ENCODE measurements at regions not wholly inside any gene's neighbourhood (a gene's known extent, or its start where the extent isn't known, plus 50 kb on each side); places are given as distances from the start of the nearest gene placed in this dataset.

DNA sequence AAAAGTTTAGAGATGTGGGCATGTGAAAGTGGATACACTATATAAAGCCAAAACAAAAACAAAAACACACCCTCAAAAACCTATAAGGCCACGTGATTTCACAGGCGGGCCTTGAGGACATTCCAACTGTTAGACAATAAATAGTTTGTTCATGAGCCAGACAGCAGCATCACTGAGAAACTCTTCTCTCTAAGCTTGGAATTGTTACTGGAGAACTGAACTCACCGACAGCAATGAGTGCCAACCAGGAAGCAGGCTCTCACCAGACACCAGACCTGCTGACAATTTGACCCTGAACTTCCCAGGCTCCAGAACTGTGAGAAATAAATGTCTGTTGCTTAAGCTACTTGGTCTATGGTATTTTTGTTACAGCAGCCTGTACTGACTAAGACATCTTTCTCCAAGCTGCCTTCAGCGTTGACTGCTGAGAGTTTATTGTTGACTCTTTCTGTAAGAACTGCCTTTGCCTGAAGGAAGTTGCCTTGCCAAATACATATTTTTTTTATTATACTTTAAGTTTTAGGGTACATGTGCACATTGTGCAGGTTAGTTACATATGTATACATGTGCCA lies 107.5 kb downstream of the EPDR1 start:
- H3K36me3 Mint-ChIP-seq (ENCODE audit: insufficient read depth in 1 of 3, low read depth in 3 of 3), result no peaks in the 10 kb centered on the region
- H2BK5ac ChIP-seq (ENCODE audit: insufficient read length, low read length), result no peak overlapping the region
- no peaks in the 10 kb centered on the region for H3K79me1 ChIP-seq (ENCODE audit: insufficient read depth, low read depth, low read length, poor library complexity, severe bottlenecking)
- no peak overlapping the region for H3K27ac ChIP-seq (ENCODE audit: insufficient read length, low read depth, low read length)
- no peak overlapping the region for H3K27ac Mint-ChIP-seq
- no peak overlapping the region for H4K91ac ChIP-seq (ENCODE audit: insufficient read length, low read depth, low read length)
- H3K23ac ChIP-seq (ENCODE audit: insufficient read length, low read depth, low read length), result no peak overlapping the region
- H3K14ac ChIP-seq (ENCODE audit: insufficient read depth, low read length), result no peak overlapping the region
- peaks cover 7 to 11% of the 10 kb centered on the region in 2 experiments for H3K4me1 Mint-ChIP-seq
- H3K27me3 Mint-ChIP-seq (ENCODE audit: low read depth), result no peaks in the 10 kb centered on the region
- no peaks in the 10 kb centered on the region for H3K79me2 ChIP-seq (ENCODE audit: insufficient read depth, low read length)
- H2AK5ac ChIP-seq (ENCODE audit: insufficient read length, low read length), result no peak overlapping the region
- H3K56ac ChIP-seq (ENCODE audit: insufficient read length, low read depth, low read length), result no peak overlapping the region
- no peaks in the 10 kb centered on the region for H3K23me2 ChIP-seq (ENCODE audit: insufficient read length, low read depth, low read length, poor library complexity, severe bottlenecking)
- H3K27me3 ChIP-seq (ENCODE audit: insufficient read depth, low read length), result no peaks in the 10 kb centered on the region
- H2BK15ac ChIP-seq (ENCODE audit: low read depth, low read length), result no peak overlapping the region
- H3K9me3 Mint-ChIP-seq, result no peaks in the 10 kb centered on the region
- H3K4me3 Mint-ChIP-seq, result no peak overlapping the region
- no peak overlapping the region for H4K5ac ChIP-seq (ENCODE audit: insufficient read length, low read depth, low read length)
- no peak overlapping the region for H2BK12ac ChIP-seq (ENCODE audit: insufficient read length, low read depth, low read length)
- TF ChIP-seq, protein P1, sequence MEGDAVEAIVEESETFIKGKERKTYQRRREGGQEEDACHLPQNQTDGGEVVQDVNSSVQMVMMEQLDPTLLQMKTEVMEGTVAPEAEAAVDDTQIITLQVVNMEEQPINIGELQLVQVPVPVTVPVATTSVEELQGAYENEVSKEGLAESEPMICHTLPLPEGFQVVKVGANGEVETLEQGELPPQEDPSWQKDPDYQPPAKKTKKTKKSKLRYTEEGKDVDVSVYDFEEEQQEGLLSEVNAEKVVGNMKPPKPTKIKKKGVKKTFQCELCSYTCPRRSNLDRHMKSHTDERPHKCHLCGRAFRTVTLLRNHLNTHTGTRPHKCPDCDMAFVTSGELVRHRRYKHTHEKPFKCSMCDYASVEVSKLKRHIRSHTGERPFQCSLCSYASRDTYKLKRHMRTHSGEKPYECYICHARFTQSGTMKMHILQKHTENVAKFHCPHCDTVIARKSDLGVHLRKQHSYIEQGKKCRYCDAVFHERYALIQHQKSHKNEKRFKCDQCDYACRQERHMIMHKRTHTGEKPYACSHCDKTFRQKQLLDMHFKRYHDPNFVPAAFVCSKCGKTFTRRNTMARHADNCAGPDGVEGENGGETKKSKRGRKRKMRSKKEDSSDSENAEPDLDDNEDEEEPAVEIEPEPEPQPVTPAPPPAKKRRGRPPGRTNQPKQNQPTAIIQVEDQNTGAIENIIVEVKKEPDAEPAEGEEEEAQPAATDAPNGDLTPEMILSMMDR (conservative IDR thresholded peaks at IDR 0.05), result no peak
- no peak for DNase-seq
- H2AFZ ChIP-seq (ENCODE audit: low read length), result no peak overlapping the region
- H3K9me3 ChIP-seq (ENCODE audit: control insufficient read depth, low read depth, low read length), result no peaks in the 10 kb centered on the region
- no peak overlapping the region for H3K4me2 ChIP-seq (ENCODE audit: insufficient read depth, insufficient read length, low read length)
- H3T11ph ChIP-seq (ENCODE audit: low read length), result no peak overlapping the region
- no peak overlapping the region for H3K18ac ChIP-seq (ENCODE audit: insufficient read length, low read depth, low read length)
- no peak overlapping the region for H3K9ac ChIP-seq (ENCODE audit: extremely low read depth, insufficient read length, low read length)
- no CpG with 5 or more reads among the region's 4 CpGs for WGBS (ENCODE audit: extremely low coverage, insufficient read length, low lambda C conversion rate)
- no peak overlapping the region for H2BK20ac ChIP-seq (ENCODE audit: low read depth, low read length, poor library complexity, severe bottlenecking)
- no peak overlapping the region for H2BK120ac ChIP-seq (ENCODE audit: low read depth, low read length, poor library complexity, severe bottlenecking)
- H4K8ac ChIP-seq (replicated peaks; ENCODE audit: insufficient read length, low read depth, low read length), result no peak overlapping the region
- H3K4me1 ChIP-seq (ENCODE audit: insufficient read depth, low read length), result no peaks in the 10 kb centered on the region
- H4K20me1 ChIP-seq (ENCODE audit: control insufficient read depth, insufficient read depth, insufficient read length), result no peaks in the 10 kb centered on the region
- H3K4ac ChIP-seq (ENCODE audit: low read depth, low read length), result no peak overlapping the region
